CD4-positive, alpha-beta T cell (primary cell): ENCODE measurements at regions not wholly inside any gene's neighbourhood (a gene's known extent, or its start where the extent isn't known, plus 50 kb on each side); places are given as distances from the start of the nearest gene placed in this dataset.

Experiments
- ATAC-seq: fragments of 200-7000 bp; cut with Tn5 transposase; one replicate; pipeline ENCODE4 v1.10.0; 2022; ENCODE audit warnings: mild to moderate bottlenecking; ENCODE audit not compliant: poor library complexity
- CTCF ChIA-PET: fragments of 350-600 bp; sonication (Branson Sonifier 250); formaldehyde crosslinking; loops from one replicate; lab custom pipeline; 2021; ENCODE audit warnings: antibody characterized with exemption, inconsistent platforms; lab: Charles Lee
- POLR2A ChIA-PET: fragments of 350-600 bp; sonication (Branson Sonifier 250); formaldehyde crosslinking; loops from one replicate; lab custom pipeline; 2021; ENCODE audit warnings: antibody characterized with exemption, inconsistent platforms; lab: Charles Lee
- DNase-seq, 14 experiments: peaks; one replicate each; pipeline ENCODE4 v3.0.0-alpha.2; 2013 to 2020; ENCODE audit warnings: mixed read lengths in 2 of 14
- H3K27ac ChIP-seq, 2 donors: one replicate each; pipeline versions ENCODE4 v1.5.1 to v1.7.0; 2013; ENCODE audit warnings: low read length in 2 of 2, low read depth in 1 of 2, mild to moderate bottlenecking in 1 of 2
- H3K27me3 ChIP-seq, 2 experiments: 1 replicate in 1 of 2; 2 replicates in 1 of 2; pipeline versions ENCODE4 v1.6.1 to v1.7.0; 2013; ENCODE audit warnings: low read length in 2 of 2, control low read depth in 1 of 2, mild to moderate bottlenecking in 1 of 2, moderate library complexity in 1 of 2; ENCODE audit not compliant: insufficient read depth in 2 of 2, control insufficient read depth in 1 of 2
- H3K36me3 ChIP-seq: one replicate; pipeline ENCODE4 v1.6.1; 2013; ENCODE audit warnings: low read length, control low read depth; ENCODE audit not compliant: insufficient read depth
- H3K4me1 ChIP-seq: one replicate; pipeline ENCODE4 v1.6.1; 2013; ENCODE audit warnings: low read length, control low read depth; ENCODE audit not compliant: insufficient read depth
- H3K4me3 ChIP-seq: one replicate; pipeline ENCODE4 v1.5.1; 2013; ENCODE audit warnings: mild to moderate bottlenecking, low read length, moderate library complexity
- H3K9me3 ChIP-seq, 2 experiments: 1 replicate in 1 of 2; 2 replicates in 1 of 2; pipeline versions ENCODE4 v1.6.1 to v1.7.0; 2013; ENCODE audit warnings: low read length in 2 of 2, mild to moderate bottlenecking in 2 of 2, control low read depth in 1 of 2, moderate library complexity in 1 of 2; ENCODE audit not compliant: control insufficient read depth in 1 of 2, insufficient read depth in 1 of 2
- H3K27ac Mint-ChIP-seq: one replicate; pipeline ENCODE4 v1.8.0; 2020; ENCODE audit warnings: mixed read lengths
- H3K27me3 Mint-ChIP-seq: one replicate; pipeline ENCODE4 v1.8.0; 2021; ENCODE audit warnings: mixed read lengths
- H3K36me3 Mint-ChIP-seq: one replicate; pipeline ENCODE4 v1.8.0; 2021; ENCODE audit warnings: low read depth, mixed read lengths
- H3K4me1 Mint-ChIP-seq: one replicate; pipeline ENCODE4 v1.8.0; 2021; ENCODE audit warnings: low read depth, mixed read lengths
- H3K4me3 Mint-ChIP-seq: one replicate; pipeline ENCODE4 v1.8.0; 2020; ENCODE audit warnings: mild to moderate bottlenecking, mixed read lengths
- H3K9me3 Mint-ChIP-seq: one replicate; pipeline ENCODE4 v1.8.0; 2020; ENCODE audit warnings: mixed read lengths
- CTCF ChIP-seq: fragments of 200-600 bp; IDR thresholded peaks from one replicate; pipeline ENCODE4 v1.8.0; 2022; ENCODE audit warnings: antibody characterized with exemption, mild to moderate bottlenecking
- intact Hi-C, 2 experiments: fragments of 100-400 bp; cut with DNase I in 1 of 2; cut with micrococcal nuclease in 1 of 2; formaldehyde crosslinking; loops; one replicate each; pipeline versions ENCODE4 v1.15.1 to v1.9.0; 2023 to 2025; cut with DNase I, micrococcal nuclease

DNA sequence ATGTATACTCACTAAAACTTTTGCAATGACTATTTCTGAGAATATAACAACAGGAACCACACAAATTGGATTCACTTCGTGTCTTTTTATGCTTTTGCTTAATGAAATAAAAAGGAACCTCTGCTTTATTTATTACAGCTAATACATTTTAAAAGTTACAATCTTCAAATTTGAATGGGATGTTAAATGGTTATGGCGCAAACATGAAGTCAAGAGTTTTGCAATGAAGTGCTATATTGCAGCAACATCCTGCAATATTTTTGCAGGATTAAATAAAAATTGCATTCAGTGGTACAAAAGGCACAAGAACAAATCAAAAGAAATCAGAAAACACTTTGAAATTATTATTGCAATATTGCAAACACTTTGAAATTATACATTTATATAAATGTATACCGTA is 1519.0 kb upstream of the MIR17HG start:
- Histone ChIP-seq H3K36me3 (no peaks in the 10 kb centered on the region), H3K4me3 (no peak overlapping the region), H3K27ac (no peak overlapping the region), H3K9me3 (no peaks in the 10 kb centered on the region), H3K4me1 (no peaks in the 10 kb centered on the region), H3K27me3 (no peaks in the 10 kb centered on the region)
- Mint-ChIP-seq H3K9me3 (no peaks in the 10 kb centered on the region), H3K36me3 (no peaks in the 10 kb centered on the region), H3K4me3 (no peak overlapping the region), H3K27me3 (no peaks in the 10 kb centered on the region), H3K27ac (no peak overlapping the region), H3K4me1 (no peaks in the 10 kb centered on the region)
- TF ChIP-seq CTCF, result no peak
- POLR2A ChIA-PET, result no interaction called here
- DNase-seq (no peak), ATAC-seq (no peak)
- CTCF ChIA-PET, result no interaction called here
- intact Hi-C loops, result no loop called here

DNA sequence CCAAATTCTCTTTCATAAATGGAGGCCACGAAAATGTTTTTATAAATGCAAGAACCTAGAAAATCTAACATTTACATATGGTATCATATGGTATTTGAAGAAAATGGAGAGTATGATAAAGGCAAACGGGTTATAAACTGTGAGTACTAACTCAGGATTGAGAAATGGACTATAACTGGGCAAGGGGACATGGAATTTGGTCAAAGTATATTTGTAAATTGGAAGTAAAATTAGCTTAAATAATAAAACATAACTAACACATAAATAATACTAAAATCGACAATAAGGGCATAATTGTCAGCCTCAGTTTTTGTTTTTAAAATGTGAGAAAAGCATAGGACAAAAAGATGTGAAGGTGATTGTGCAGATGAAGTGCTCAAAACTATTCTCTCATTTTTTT is 1516.3 kb upstream of the MIR17HG start:
- POLR2A ChIA-PET, result no interaction called here
- H3K27ac Mint-ChIP-seq, result no peak overlapping the region
- intact Hi-C loops, result no loop called here
- Histone ChIP-seq H3K27ac (no peak overlapping the region), H3K27me3 (no peaks in the 10 kb centered on the region), H3K36me3 (no peaks in the 10 kb centered on the region), H3K9me3 (no peaks in the 10 kb centered on the region), H3K4me3 (no peak overlapping the region), H3K4me1 (no peaks in the 10 kb centered on the region)
- no peaks in the 10 kb centered on the region for H3K36me3 Mint-ChIP-seq
- no peaks in the 10 kb centered on the region for H3K27me3 Mint-ChIP-seq
- ATAC-seq (no peak), DNase-seq (no peak)
- no peak overlapping the region for H3K4me3 Mint-ChIP-seq
- H3K4me1 Mint-ChIP-seq, result no peaks in the 10 kb centered on the region
- peaks cover under 1% of the 10 kb centered on the region for H3K9me3 Mint-ChIP-seq
- no peak for TF ChIP-seq CTCF
- CTCF ChIA-PET, result no interaction called here

DNA sequence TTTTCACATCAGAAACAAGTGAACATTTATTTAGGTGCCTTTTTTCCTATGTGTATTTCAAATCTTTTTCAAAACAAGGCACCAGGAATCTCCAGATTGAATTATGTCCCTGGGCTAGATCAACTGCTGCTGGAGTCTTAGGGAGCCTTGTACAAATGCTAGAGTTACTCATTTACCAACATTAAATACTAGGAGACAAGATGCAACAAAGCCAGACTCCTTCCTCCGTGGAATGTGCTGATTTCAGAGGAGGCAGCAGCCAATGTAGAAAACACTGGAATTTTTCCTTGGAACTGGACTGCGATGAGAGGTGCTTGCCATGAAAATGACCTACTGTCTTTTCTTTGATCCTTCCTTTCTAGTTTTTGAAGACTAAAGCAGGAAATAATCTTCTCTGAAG is 1514.7 kb upstream of the MIR17HG start:
- no peak overlapping the region for H3K27ac ChIP-seq
- H3K27ac Mint-ChIP-seq, result no peak overlapping the region
- no peak for ATAC-seq
- no peak for DNase-seq
- peaks cover 9% of the 10 kb centered on the region for H3K9me3 Mint-ChIP-seq
- no peaks in the 10 kb centered on the region for H3K27me3 ChIP-seq
- no peak overlapping the region for H3K4me3 ChIP-seq
- POLR2A ChIA-PET, result no interaction called here
- H3K4me3 Mint-ChIP-seq, result no peak overlapping the region
- H3K36me3 ChIP-seq, result no peaks in the 10 kb centered on the region
- no peaks in the 10 kb centered on the region for H3K4me1 ChIP-seq
- H3K27me3 Mint-ChIP-seq, result no peaks in the 10 kb centered on the region
- no peak for TF ChIP-seq CTCF
- CTCF ChIA-PET, result no interaction called here
- no peaks in the 10 kb centered on the region for H3K36me3 Mint-ChIP-seq
- H3K4me1 Mint-ChIP-seq, result no peaks in the 10 kb centered on the region
- H3K9me3 ChIP-seq, result no peaks in the 10 kb centered on the region
- intact Hi-C loops, result no loop called here
